Activated B cell treated with CpG ODN at 0.5 μM for 24 hours (primary cell): ENCODE measurements at regions not wholly inside any gene's neighbourhood (a gene's known extent, or its start where the extent isn't known, plus 50 kb on each side); places are given as distances from the start of the nearest gene placed in this dataset.

Source experiments
- ATAC-seq: fragments of 200-7000 bp; cut with Tn5 transposase; one replicate; pipeline ENCODE4 v1.10.0; 2021; ENCODE audit warnings: low read depth, mild to moderate bottlenecking, moderate library complexity
- CTCF ChIA-PET: fragments of 350-600 bp; sonication (Branson Sonifier 250); formaldehyde crosslinking; loops from one replicate; lab custom pipeline; 2021; ENCODE audit warnings: antibody characterized with exemption; lab: Charles Lee
- POLR2A ChIA-PET: fragments of 350-600 bp; sonication (Branson Sonifier 250); formaldehyde crosslinking; loops from one replicate; lab custom pipeline; 2021; ENCODE audit warnings: antibody characterized with exemption; lab: Charles Lee
- DNase-seq: peaks from one replicate; pipeline ENCODE4 v3.0.0; 2022
- H3K27ac Mint-ChIP-seq: one replicate; pipeline ENCODE4 v1.8.0; 2020; ENCODE audit warnings: mixed read lengths
- H3K27me3 Mint-ChIP-seq: one replicate; pipeline ENCODE4 v1.8.0; 2021; ENCODE audit warnings: mixed read lengths
- H3K36me3 Mint-ChIP-seq: one replicate; pipeline ENCODE4 v1.8.0; 2021; ENCODE audit warnings: low read depth, mixed read lengths
- H3K4me1 Mint-ChIP-seq: one replicate; pipeline ENCODE4 v1.8.0; 2021; ENCODE audit warnings: mixed read lengths
- H3K4me3 Mint-ChIP-seq: one replicate; pipeline ENCODE4 v1.8.0; 2020; ENCODE audit warnings: mild to moderate bottlenecking, mixed read lengths
- H3K9me3 Mint-ChIP-seq: one replicate; pipeline ENCODE4 v1.8.0; 2020; ENCODE audit warnings: mixed read lengths
- intact Hi-C: fragments of 100-400 bp; cut with micrococcal nuclease; formaldehyde crosslinking; loops from one replicate; pipeline ENCODE4 v1.15.1; 2024
- TF ChIP-seq, protein P1 (sequence below): fragments of 200-600 bp; IDR thresholded peaks from one replicate; pipeline ENCODE4 v1.8.0; 2022; ENCODE audit warnings: antibody characterized with exemption, mild to moderate bottlenecking

GRCh38 chr4:181674315-181674875 is 568.8 kb upstream of the TENM3 start:
- no peak overlapping the region for H3K27ac Mint-ChIP-seq
- intact Hi-C loops = no loop called here
- no peak overlapping the region for H3K4me3 Mint-ChIP-seq
- CTCF ChIA-PET = no interaction called here
- DNase-seq (no peak), ATAC-seq (no peak)
- POLR2A ChIA-PET = no interaction called here
- no peaks in the 10 kb centered on the region for H3K9me3 Mint-ChIP-seq
- no peaks in the 10 kb centered on the region for H3K27me3 Mint-ChIP-seq
- TF ChIP-seq, protein P1, sequence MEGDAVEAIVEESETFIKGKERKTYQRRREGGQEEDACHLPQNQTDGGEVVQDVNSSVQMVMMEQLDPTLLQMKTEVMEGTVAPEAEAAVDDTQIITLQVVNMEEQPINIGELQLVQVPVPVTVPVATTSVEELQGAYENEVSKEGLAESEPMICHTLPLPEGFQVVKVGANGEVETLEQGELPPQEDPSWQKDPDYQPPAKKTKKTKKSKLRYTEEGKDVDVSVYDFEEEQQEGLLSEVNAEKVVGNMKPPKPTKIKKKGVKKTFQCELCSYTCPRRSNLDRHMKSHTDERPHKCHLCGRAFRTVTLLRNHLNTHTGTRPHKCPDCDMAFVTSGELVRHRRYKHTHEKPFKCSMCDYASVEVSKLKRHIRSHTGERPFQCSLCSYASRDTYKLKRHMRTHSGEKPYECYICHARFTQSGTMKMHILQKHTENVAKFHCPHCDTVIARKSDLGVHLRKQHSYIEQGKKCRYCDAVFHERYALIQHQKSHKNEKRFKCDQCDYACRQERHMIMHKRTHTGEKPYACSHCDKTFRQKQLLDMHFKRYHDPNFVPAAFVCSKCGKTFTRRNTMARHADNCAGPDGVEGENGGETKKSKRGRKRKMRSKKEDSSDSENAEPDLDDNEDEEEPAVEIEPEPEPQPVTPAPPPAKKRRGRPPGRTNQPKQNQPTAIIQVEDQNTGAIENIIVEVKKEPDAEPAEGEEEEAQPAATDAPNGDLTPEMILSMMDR = no peak
- H3K4me1 Mint-ChIP-seq = no peaks in the 10 kb centered on the region
- no peaks in the 10 kb centered on the region for H3K36me3 Mint-ChIP-seq

DNA sequence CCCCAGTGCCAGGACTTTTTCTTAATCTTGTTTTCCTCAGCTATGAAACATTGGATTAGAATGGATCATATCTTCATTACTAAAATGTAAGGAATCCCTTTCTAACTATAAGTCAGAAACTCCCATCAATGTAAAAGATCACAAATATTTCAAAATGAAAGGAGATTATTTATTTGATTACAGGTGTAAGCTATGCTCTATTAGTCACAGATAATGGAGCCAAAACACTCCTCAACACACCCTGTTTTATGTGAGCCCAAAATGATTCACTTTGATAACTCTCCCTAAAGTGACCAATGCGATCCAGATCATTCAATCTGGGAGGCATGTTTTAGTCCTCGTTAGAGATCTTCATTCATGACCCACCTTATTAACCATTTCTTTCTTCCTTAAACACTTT is 566.7 kb upstream of the TENM3 start:
- Mint-ChIP-seq H3K27me3 (no peaks in the 10 kb centered on the region), H3K9me3 (no peaks in the 10 kb centered on the region), H3K4me3 (no peak overlapping the region), H3K4me1 (no peaks in the 10 kb centered on the region), H3K36me3 (no peaks in the 10 kb centered on the region), H3K27ac (no peak overlapping the region)
- ATAC-seq (no peak), DNase-seq (no peak)
- ChIA-PET CTCF (no interaction called here), POLR2A (no interaction called here)
- intact Hi-C loops = no loop called here
- TF ChIP-seq, protein P1 = no peak

- Mint-ChIP-seq H3K4me1 (no peaks in the 10 kb centered on the region), H3K27ac (no peak overlapping the region), H3K27me3 (no peaks in the 10 kb centered on the region), H3K4me3 (no peak overlapping the region), H3K36me3 (no peaks in the 10 kb centered on the region), H3K9me3 (no peaks in the 10 kb centered on the region)
- intact Hi-C loops = no loop called here
- no peak for DNase-seq
- ChIA-PET CTCF (no interaction called here), POLR2A (no interaction called here)
- TF ChIP-seq, protein P1 = no peak
- ATAC-seq = no peak
Measured at GRCh38 chr4:181677201-181677600, 566.0 kb upstream of the TENM3 start.

DNA sequence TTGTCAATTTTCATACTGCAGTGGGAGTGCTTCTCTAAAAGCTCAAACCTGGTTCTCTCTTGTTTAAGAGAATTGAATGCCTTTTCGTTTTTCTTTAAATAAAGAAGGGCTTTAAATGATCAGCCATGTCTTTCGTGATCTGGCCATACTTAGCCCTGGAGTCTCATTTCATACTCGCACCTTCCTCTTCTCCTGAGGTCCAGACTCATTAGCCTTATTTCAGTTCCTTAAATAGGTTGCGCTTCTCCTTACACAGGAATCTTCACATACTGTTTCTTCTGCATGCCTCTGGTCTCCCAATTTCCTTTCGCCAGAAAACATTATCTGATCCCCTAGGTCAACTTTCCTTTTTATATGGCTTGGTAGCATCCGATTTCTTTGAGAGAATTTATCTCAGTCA is 565.6 kb upstream of the TENM3 start:
- intact Hi-C loops = no loop called here
- TF ChIP-seq, protein P1 = no peak
- Mint-ChIP-seq H3K36me3 (no peaks in the 10 kb centered on the region), H3K9me3 (no peaks in the 10 kb centered on the region), H3K4me1 (no peaks in the 10 kb centered on the region), H3K27ac (no peak overlapping the region), H3K4me3 (no peak overlapping the region), H3K27me3 (no peaks in the 10 kb centered on the region)
- no peak for ATAC-seq
- CTCF ChIA-PET = no interaction called here
- no peak for DNase-seq
- POLR2A ChIA-PET = no interaction called here

DNA sequence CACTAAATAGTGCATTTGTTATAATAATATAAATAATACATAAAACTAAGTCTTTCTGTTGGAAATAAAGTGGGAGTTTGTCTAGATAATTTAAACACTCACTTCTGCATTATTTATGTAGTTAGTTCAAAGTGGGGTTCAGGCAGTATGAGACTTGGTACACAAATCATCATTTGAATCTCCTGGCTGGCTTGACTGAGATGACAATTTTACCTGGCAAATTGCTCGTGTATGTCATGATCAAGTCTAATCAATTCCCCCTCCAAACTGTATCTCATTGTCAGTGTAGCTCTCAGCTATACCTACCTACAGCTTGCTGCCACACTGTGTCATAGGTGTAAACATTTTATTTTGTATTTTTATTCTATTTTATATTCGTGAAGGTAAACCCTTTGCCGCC is 563.4 kb upstream of the TENM3 start:
- CTCF ChIA-PET = no interaction called here

More for the DNA sequence above, 563.4 kb upstream of the TENM3 start:
- POLR2A ChIA-PET = no interaction called here
- Mint-ChIP-seq H3K4me1 (no peaks in the 10 kb centered on the region), H3K4me3 (no peak overlapping the region), H3K27ac (no peak overlapping the region), H3K36me3 (no peaks in the 10 kb centered on the region), H3K9me3 (no peaks in the 10 kb centered on the region), H3K27me3 (no peaks in the 10 kb centered on the region)
- no peak for DNase-seq
- TF ChIP-seq, protein P1 = no peak
- intact Hi-C loops = no loop called here
- ATAC-seq = no peak
